SIG-M5 treated with dmso at 0.1 percent for 504 hours (cell line): ENCODE measurements at regions not wholly inside any gene's neighbourhood (a gene's known extent, or its start where the extent isn't known, plus 50 kb on each side); places are given as distances from the start of the nearest gene placed in this dataset.
A peak's percentile ranks its signal among the peaks of the same experiment; 100 is the strongest.
"Not testable (repeated sequence)": the region's sequence is repeated elsewhere in the genome, so short reads cannot be mapped to it uniquely, and the experiment has no call there.

Experiments
- DNase-seq: peaks from one replicate; lab custom pipeline; 2025; ENCODE audit not compliant: unreplicated experiment; lab: John Stamatoyannopoulos, UW

- DNase-seq, result not testable (repeated sequence)
Observed at GRCh38 chr12:54105809-54106208, 52.2 kb downstream of the HOXC4 start.

DNA sequence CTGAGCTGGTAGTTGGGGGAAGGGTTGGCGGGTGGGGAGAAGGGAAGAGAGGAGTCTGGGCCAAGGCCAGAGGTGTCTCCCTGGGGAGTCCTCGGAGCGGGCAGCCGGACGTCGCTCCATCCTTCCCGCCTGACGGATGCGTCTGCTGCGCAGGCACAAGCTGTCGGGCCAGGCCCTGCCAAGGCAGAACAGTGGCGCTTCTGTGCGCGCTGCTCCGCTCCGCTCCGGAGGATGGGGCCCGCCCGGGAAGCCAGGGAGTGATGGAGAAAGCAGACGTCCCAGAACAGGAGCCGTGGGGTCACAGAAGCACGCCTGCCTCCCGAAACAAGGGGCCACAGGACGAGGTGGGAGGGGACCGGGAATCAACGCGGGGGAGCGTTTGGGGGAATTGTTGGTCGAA lies 52.6 kb downstream of the HOXC4 start:
- not testable (repeated sequence) for DNase-seq

DNA sequence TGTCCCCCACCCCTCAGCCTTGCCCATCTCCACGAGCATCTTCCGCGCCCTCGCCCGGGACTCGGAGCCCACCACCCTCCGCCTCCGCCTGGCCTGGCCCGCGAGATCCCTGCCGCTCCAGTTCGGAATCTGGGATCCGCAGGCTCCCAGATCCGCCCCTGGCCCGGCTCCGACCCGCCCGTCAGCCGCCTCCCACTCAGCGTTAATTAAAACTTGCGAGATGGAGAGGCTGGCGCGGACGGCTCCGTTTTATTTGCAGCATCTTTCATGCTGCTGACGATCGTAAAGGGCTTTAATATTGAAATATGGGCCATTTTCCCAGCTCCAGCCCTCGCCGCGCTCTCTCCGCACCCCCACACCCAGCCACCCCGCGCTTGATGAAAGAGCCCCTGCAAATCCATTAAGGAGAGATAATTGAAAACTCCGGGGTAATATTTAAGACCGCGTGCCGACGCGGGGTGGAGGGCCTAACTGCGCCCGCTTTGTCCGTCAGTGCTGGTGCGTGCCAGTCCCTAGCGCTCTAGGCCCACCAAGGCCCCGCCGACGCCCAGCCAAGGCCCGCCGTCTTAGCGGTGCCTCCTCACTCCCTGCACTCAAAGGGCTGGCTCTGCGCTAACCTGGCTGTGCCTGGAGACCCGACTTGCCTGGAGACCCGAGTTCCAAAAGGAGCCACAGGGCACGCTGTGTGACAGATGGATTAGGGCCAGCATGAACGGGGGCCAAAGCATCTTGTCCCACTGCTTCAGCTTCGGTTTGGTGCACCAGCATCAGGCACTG lies 53.4 kb downstream of the HOXC4 start:
- DNase-seq, result not testable (repeated sequence)

DNA sequence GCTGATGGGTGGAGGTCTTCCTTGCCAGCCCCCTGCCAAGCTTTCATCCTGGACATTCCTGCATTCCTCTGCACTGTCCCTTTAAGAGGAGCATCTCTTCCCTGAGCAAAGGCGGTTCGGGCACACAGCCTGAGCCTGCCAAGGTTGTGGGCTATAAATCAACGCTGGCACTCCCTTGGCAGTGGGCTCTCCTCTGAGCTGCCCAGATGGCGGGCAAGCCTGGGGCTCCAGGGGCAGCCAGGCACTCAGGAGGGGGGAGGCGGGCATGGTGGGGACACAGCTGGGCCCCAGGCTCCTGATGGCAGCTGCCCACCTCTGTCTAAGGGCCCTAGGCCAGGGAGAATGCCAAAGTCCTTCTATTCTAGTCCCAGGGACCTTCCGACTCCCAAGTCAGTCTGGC lies 58.7 kb downstream of the HOXC4 start:
- not testable (repeated sequence) for DNase-seq

DNA sequence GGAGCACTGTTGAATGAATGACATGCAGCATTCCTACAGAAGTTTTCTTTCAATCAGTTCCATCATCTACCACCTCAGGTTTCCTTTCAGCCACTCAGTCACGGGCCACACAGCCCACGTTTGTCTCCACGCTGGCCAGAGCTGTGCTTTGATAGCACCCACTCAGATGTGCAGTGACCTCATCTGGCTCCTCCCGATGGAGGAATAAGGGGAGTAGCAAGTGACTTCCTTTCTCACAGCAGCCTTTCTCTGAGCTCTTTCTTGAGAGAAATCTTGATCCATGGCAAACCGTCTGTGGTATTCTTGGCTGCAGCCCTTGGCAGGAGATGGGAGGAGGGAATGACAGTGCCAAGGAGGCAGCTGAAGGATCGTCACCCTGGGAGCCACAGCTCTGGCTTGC lies 62.4 kb downstream of the HOXC4 start:
- DNase-seq, result not testable (repeated sequence)

- DNase-seq, result not testable (repeated sequence)
Observed at GRCh38 chr12:54117392-54117791, 63.8 kb downstream of the HOXC4 start.

DNA sequence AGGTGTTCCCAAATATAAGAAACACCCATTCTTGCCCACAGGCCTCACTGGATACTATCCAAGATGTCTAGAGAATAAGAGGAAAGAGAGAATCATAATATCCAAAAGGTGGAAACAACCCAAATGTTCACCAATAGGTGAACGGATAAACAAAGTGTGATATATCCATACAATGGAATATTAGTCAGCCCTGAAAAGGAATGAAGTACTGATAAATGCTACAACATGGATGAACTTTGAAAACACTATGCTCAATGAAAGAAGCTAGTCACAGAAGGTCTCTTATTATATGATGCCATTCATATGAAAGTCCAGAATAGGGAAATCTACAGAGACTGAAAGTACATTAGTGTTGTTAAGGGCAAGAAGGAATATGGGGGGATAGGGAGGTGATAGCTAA lies 65.4 kb downstream of the HOXC4 start:
- DNase-seq, result not testable (repeated sequence)

DNA sequence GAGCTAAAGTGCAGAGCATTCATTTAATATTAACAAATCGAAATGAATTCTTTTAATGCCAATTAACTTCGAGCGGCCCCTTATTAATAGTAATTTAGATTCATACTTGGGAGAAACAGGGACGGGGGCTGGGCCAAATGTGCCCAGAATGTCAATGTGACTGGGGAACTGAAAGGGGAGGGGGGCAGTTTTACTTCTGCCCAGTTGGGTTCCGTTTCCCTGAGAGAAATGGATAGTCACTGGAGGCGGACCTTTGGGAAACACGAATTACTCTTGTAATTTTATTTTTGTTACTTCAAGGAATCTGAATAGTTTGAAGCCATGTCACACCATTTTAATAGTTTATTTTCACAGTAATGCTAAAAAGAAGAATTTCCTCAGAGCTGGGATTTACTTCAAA lies 64.8 kb downstream of the SMUG1 start:
- DNase-seq, result peak; percentile 20

DNA sequence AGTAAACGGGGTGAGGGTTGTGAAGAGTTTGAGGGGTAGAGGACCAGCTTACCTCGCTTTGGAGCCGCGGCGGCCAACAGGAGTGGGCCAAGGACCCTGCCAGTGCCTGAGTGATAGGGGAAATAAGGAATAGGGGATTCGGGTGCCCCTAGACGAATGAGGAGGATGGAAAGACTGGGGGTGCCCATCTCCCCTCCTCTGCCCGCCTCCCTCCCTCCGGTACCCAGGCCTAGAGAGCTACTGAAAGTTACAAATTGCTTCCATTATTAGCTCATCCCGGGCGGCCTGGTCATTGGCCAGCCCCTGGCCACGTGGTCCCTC lies 63.1 kb downstream of the SMUG1 start:
- DNase-seq, result not testable (repeated sequence)

DNA sequence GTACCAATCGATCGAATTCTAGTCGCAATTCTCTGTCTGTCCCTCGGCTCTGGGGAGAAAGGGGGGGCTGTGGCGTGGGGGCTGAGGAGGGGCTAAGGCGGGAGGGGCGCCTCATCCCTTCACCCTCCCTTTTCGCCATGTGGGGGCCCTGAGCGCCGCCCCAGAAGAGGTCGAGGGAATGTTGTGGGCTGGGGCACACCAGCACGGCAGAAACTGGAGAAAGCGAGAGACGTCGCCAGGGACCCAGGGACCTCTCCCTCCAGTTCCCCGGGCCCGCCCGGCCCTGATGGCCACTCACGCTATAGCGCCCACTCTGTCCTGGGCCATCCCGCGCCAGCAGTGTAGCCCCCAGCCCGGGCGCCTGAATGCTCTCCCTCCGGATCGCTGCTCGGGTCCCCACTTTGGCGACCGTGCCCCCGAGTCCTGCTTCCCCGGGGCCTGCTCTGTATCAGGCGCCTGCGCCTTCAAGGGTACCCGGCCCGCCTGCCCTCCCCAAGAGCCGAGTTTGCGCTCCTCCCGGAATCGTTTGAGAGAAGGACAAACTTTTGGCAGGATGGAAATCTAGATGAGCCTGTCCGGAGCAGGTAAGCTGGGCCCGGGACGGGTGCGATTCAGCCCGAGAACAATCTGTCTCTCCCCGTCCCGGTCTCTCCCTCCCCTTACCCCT lies 62.6 kb downstream of the SMUG1 start:
- DNase-seq, result no peak

GRCh38 chr12:54126696-54127537 lies 61.9 kb downstream of the SMUG1 start:
- no peak for DNase-seq

DNA sequence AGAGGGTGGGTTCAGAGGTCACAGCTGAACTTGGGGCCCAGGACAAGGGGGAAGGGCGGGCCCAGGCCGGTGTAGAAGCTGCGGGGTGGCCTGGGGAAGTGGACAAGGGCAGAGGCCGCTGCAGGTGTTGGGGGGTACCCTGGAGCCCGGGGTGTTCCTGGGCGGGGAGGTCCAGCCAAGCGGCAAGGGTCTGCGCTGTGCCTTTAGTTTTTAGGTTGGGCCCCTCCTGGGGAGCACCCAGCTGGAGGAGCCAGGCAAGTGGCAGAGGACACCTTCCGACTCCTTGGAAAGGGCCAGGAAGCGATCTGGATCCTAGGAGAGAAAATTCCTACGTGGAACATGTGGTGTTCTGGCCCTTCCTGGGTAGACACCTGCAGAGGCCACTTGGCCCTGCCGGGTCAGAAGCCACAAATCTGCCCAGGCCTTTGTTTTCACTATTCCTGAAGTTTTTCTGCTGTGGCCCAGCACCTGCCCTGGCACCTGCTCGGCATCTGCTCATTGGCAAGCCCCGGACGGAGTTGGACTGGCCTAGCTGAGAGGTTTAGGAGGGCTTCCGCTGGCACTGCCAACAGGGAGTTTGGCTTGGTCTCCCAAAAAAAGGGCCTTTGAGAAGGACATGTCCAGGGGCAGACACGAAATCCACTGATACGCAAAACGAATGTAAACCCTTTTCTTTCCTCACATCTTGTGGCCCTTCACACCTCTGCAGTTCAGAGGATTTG lies 61.1 kb downstream of the SMUG1 start:
- DNase-seq, result no peak

GRCh38 chr12:54128416-54128815 lies 60.4 kb downstream of the SMUG1 start:
- no peak for DNase-seq

- DNase-seq, result no peak
Observed at GRCh38 chr12:54129028-54129903, 59.5 kb downstream of the SMUG1 start.
